Upper lobe of left lung (tissue), 6 donors: ENCODE measurements at regions not wholly inside any gene's neighbourhood (a gene's known extent, or its start where the extent isn't known, plus 50 kb on each side); places are given as distances from the start of the nearest gene placed in this dataset.
"Not testable (repeated sequence)": the region's sequence is repeated elsewhere in the genome, so short reads cannot be mapped to it uniquely, and the experiment has no call there.

Source experiments
- ATAC-seq, 2 donors: fragments of 200-7000 bp; cut with Tn5 transposase; one replicate each; pipeline ENCODE4 v1.9.1; 2022; ENCODE audit warnings: mild to moderate bottlenecking in 2 of 2, moderate library complexity in 2 of 2; ENCODE audit not compliant: low FRiP score in 2 of 2
- DNase-seq, 2 donors: peaks; one replicate each; pipeline ENCODE4 v3.0.0-alpha.2; 2019 to 2020
- H3K27ac ChIP-seq, 4 donors: fragments of 200-600 bp; sonication (generic); one replicate each; pipeline ENCODE4 v1.5.1; 2016 to 2019
- H3K27me3 ChIP-seq, 4 donors: fragments of 200-600 bp; sonication (generic); one replicate each; pipeline ENCODE4 v1.5.1; 2017 to 2019
- H3K36me3 ChIP-seq, 4 donors: fragments of 200-600 bp; sonication (generic); one replicate each; pipeline ENCODE4 v1.5.1; 2016 to 2019
- H3K4me1 ChIP-seq, 4 donors: fragments of 200-600 bp; sonication (generic); one replicate each; pipeline ENCODE4 v1.5.1; 2018 to 2019
- H3K4me3 ChIP-seq, 4 donors: fragments of 200-600 bp; sonication (generic); one replicate each; pipeline ENCODE4 v1.5.1; 2017 to 2019; ENCODE audit warnings: mild to moderate bottlenecking in 2 of 4, moderate library complexity in 1 of 4
- H3K9me3 ChIP-seq, 4 donors: fragments of 200-600 bp; sonication (generic); one replicate each; pipeline ENCODE4 v1.5.1; 2018 to 2019
- CTCF ChIP-seq, 6 experiments: fragments of 450-650 bp in 4 of 6; fragments of 200-600 bp in 2 of 6; sonication (generic) in 2 of 6; IDR thresholded peaks; one replicate each; pipeline ENCODE4 v1.5.1; 2016 to 2019; ENCODE audit warnings: antibody characterized with exemption in 6 of 6
- EP300 ChIP-seq, 4 donors: sonication (generic); formaldehyde crosslinking; IDR thresholded peaks; one replicate each; pipeline ENCODE4 v1.5.1; 2017; ENCODE audit warnings: antibody characterized with exemption in 4 of 4, control low read depth in 2 of 4
- POLR2A ChIP-seq, 4 donors: fragments of 450-650 bp; IDR thresholded peaks; one replicate each; pipeline ENCODE4 v1.5.1; 2016 to 2017; ENCODE audit warnings: antibody characterized with exemption in 4 of 4, mild to moderate bottlenecking in 2 of 4
- POLR2AphosphoS5 ChIP-seq, 2 donors: sonication (generic); formaldehyde crosslinking; IDR thresholded peaks; one replicate each; pipeline ENCODE4 v1.5.1; 2017; ENCODE audit warnings: antibody characterized with exemption in 2 of 2
- WGBS, 2 donors: methylation state at CpG; one replicate each; pipeline ENCODE4 v1.1.5; 2017 to 2018; 5-methylcytosine and 5-hydroxymethylcytosine counted together
- donor health status: DM: no; HTN: no; CAD: no; lungs with moderate emphysema.
- donor health status: DM: no; HTN: yes; CAD: no; lungs with severe emphysema.

- WGBS, 2 donors, result 61 to 74% methylated on average over 2 of the region's 2 CpGs
- ATAC-seq, result no peak
- no peak for DNase-seq
Measured at GRCh38 chr2:208916881-208917280, 507.0 kb upstream of the MAP2 start.

GRCh38 chr2:208921358-208921757 lies 502.5 kb upstream of the MAP2 start:
- not testable (repeated sequence) for H3K4me1 ChIP-seq, H3K4me3 ChIP-seq, DNase-seq, ATAC-seq, H3K27ac ChIP-seq, H3K27me3 ChIP-seq, H3K36me3 ChIP-seq, H3K9me3 ChIP-seq
- WGBS, 2 donors, result 96 to 100% methylated on average over 1 of the region's 1 CpG

More at GRCh38 chr2:208916881-208917280, 507.0 kb upstream of the MAP2 start:
- H3K4me3 ChIP-seq, result no peak overlapping the region
- H3K27ac ChIP-seq, result no peak overlapping the region
- no peaks in the 10 kb centered on the region for H3K9me3 ChIP-seq
- no peaks in the 10 kb centered on the region for H3K27me3 ChIP-seq
- H3K36me3 ChIP-seq, result no peaks in the 10 kb centered on the region
- TF ChIP-seq POLR2AphosphoS5 (IDR thresholded peaks at IDR 0.05), result no peak
- no peaks in the 10 kb centered on the region for H3K4me1 ChIP-seq

- DNase-seq (no peak), ATAC-seq (no peak)
- Histone ChIP-seq H3K27me3 (no peaks in the 10 kb centered on the region), H3K36me3 (no peaks in the 10 kb centered on the region), H3K27ac (no peak overlapping the region), H3K4me3 (no peak overlapping the region), H3K9me3 (no peaks in the 10 kb centered on the region), H3K4me1 (no peaks in the 10 kb centered on the region)
- TF ChIP-seq EP300 (IDR thresholded peaks at IDR 0.05) (no peak), CTCF (IDR thresholded peaks at IDR 0.05) (no peak), POLR2A (IDR thresholded peaks at IDR 0.05) (no peak), POLR2AphosphoS5 (IDR thresholded peaks at IDR 0.05) (no peak)
Measured at GRCh38 chr2:208927867-208928266, 496.0 kb upstream of the MAP2 start.

- H3K4me1 ChIP-seq, result no peaks in the 10 kb centered on the region
- no peak for TF ChIP-seq CTCF (IDR thresholded peaks at IDR 0.05)
- no peak for TF ChIP-seq POLR2AphosphoS5 (IDR thresholded peaks at IDR 0.05)
- no peak for TF ChIP-seq EP300 (IDR thresholded peaks at IDR 0.05)
- no peaks in the 10 kb centered on the region for H3K27me3 ChIP-seq
- H3K36me3 ChIP-seq, result no peaks in the 10 kb centered on the region
- ATAC-seq (no peak), DNase-seq (no peak)
- WGBS, 2 donors, result 71 to 79% methylated on average over 5 of the region's 5 CpGs
- no peak overlapping the region for H3K4me3 ChIP-seq
- no peaks in the 10 kb centered on the region for H3K9me3 ChIP-seq
- H3K27ac ChIP-seq, result no peak overlapping the region
Measured at GRCh38 chr2:208929139-208929864, 494.5 kb upstream of the MAP2 start.

- H3K4me1 ChIP-seq, result no peaks in the 10 kb centered on the region
- no peaks in the 10 kb centered on the region for H3K36me3 ChIP-seq
- no peak overlapping the region for H3K27ac ChIP-seq
- no peak for ATAC-seq
- no peaks in the 10 kb centered on the region for H3K9me3 ChIP-seq
- no peak for DNase-seq
- no peak for TF ChIP-seq POLR2AphosphoS5 (IDR thresholded peaks at IDR 0.05)
- TF ChIP-seq POLR2A (IDR thresholded peaks at IDR 0.05), result no peak
- TF ChIP-seq CTCF (IDR thresholded peaks at IDR 0.05), result no peak
- TF ChIP-seq EP300 (IDR thresholded peaks at IDR 0.05), result no peak
- WGBS, 2 donors, result 74 to 82% methylated on average over 3 of the region's 3 CpGs
- H3K27me3 ChIP-seq, result no peaks in the 10 kb centered on the region
- H3K4me3 ChIP-seq, result no peak overlapping the region
Measured at GRCh38 chr2:208929894-208930427, 493.9 kb upstream of the MAP2 start.

- WGBS, 2 donors, result 88 to 95% methylated on average over 2 of the region's 2 CpGs
Measured at GRCh38 chr2:208935531-208935930, 488.3 kb upstream of the MAP2 start.

More at GRCh38 chr2:208935531-208935930, 488.3 kb upstream of the MAP2 start:
- Histone ChIP-seq H3K27me3 (no peaks in the 10 kb centered on the region), H3K36me3 (no peaks in the 10 kb centered on the region), H3K9me3 (no peaks in the 10 kb centered on the region), H3K4me1 (no peaks in the 10 kb centered on the region), H3K4me3 (no peak overlapping the region), H3K27ac (no peak overlapping the region)
- DNase-seq (no peak), ATAC-seq (no peak)
- no peak for TF ChIP-seq POLR2AphosphoS5 (IDR thresholded peaks at IDR 0.05)
- no peak for TF ChIP-seq POLR2A (IDR thresholded peaks at IDR 0.05)
- no peak for TF ChIP-seq CTCF (IDR thresholded peaks at IDR 0.05)
- TF ChIP-seq EP300 (IDR thresholded peaks at IDR 0.05), result no peak
